ENCODE measurements at regions not wholly inside any gene's neighbourhood (a gene's known extent, or its start where the extent isn't known, plus 50 kb on each side); places are given as distances from the start of the nearest gene placed in this dataset.

GRCh38 chr5:73256462-73256861 is 83.5 kb downstream of the TMEM174 start:
- DNase-seq, result no peak

GRCh38 chr5:73256012-73256411 is 83.0 kb downstream of the TMEM174 start:
- DNase-seq, result no peak

- DNase-seq, result no peak
Observed at GRCh38 chr5:73254642-73255041, 81.6 kb downstream of the TMEM174 start.

- no peak for DNase-seq
Observed at GRCh38 chr5:73253047-73253660, 80.2 kb downstream of the TMEM174 start.

GRCh38 chr5:73250645-73251044 is 77.7 kb downstream of the TMEM174 start:
- DNase-seq, result no peak

- no peak for DNase-seq
Observed at GRCh38 chr5:73242735-73243134, 69.7 kb downstream of the TMEM174 start.

- DNase-seq, result no peak
Observed at GRCh38 chr5:73238873-73239272, 65.9 kb downstream of the TMEM174 start.

GRCh38 chr5:73236541-73237128 is 63.6 kb downstream of the TMEM174 start:
- DNase-seq, result no peak

GRCh38 chr5:73234204-73234555 is 61.2 kb downstream of the TMEM174 start:
- DNase-seq, result no peak

GRCh38 chr5:73233461-73234203 is 60.6 kb downstream of the TMEM174 start:
- DNase-seq, result no peak

- no peak for DNase-seq
Observed at GRCh38 chr5:73233053-73233460, 60.1 kb downstream of the TMEM174 start.

- no peak for DNase-seq
Observed at GRCh38 chr5:73232266-73233041, 59.5 kb downstream of the TMEM174 start.

- DNase-seq, result no peak
Observed at GRCh38 chr5:73231246-73231778, 58.3 kb downstream of the TMEM174 start.

GRCh38 chr5:73230264-73231245 is 57.6 kb downstream of the TMEM174 start:
- no peak for DNase-seq

- no peak for DNase-seq
Observed at GRCh38 chr5:73229271-73229670, 56.3 kb downstream of the TMEM174 start.

- DNase-seq, result no peak
Observed at GRCh38 chr5:73228052-73228451, 55.1 kb downstream of the TMEM174 start.
